Astrocyte (in vitro differentiated cells and primary cell): ENCODE measurements at regions not wholly inside any gene's neighbourhood (a gene's known extent, or its start where the extent isn't known, plus 50 kb on each side); places are given as distances from the start of the nearest gene placed in this dataset.

Experiments
- DNase-seq: peaks from one replicate; pipeline ENCODE4 v3.0.0-alpha.2; 2010; ENCODE audit warnings: low read depth
- FAIRE-seq: peaks from 2 replicates; lab custom pipeline; 2011; peaks lifted over from hg19 to GRCh38; lab: Jason Lieb, UNC
- H2AFZ ChIP-seq: 2 replicates; pipeline ENCODE4 v1.6.0; 2012; ENCODE audit warnings: low read depth, low read length, inconsistent platforms
- H3K27ac ChIP-seq: 2 replicates; pipeline ENCODE4 v1.5.1; 2011; ENCODE audit warnings: low read depth, low read length, inconsistent platforms
- H3K27me3 ChIP-seq: 2 replicates; pipeline ENCODE4 v1.6.0; 2011; ENCODE audit warnings: low read length, inconsistent platforms; ENCODE audit not compliant: insufficient read depth
- H3K36me3 ChIP-seq: 2 replicates; pipeline ENCODE4 v1.5.1; 2011; ENCODE audit warnings: low read length, inconsistent platforms; ENCODE audit not compliant: insufficient read depth
- H3K4me1 ChIP-seq: 2 replicates; pipeline ENCODE4 v1.5.1; 2011; ENCODE audit warnings: low read length, inconsistent platforms; ENCODE audit not compliant: insufficient read depth
- H3K4me2 ChIP-seq: 2 replicates; pipeline ENCODE4 v1.6.0; 2012; ENCODE audit warnings: low read length, inconsistent platforms
- H3K4me3 ChIP-seq: 2 replicates; pipeline ENCODE4 v1.5.1; 2011; ENCODE audit warnings: low read depth, mild to moderate bottlenecking, low read length, inconsistent platforms; ENCODE audit not compliant: insufficient read depth
- H3K79me2 ChIP-seq: 2 replicates; pipeline ENCODE4 v1.6.0; 2012; ENCODE audit warnings: mild to moderate bottlenecking, low read length, inconsistent platforms; ENCODE audit not compliant: insufficient read depth
- H3K9ac ChIP-seq: 2 replicates; pipeline ENCODE4 v1.6.0; 2012; ENCODE audit warnings: mild to moderate bottlenecking, low read length, inconsistent platforms
- H3K9me3 ChIP-seq: 2 replicates; pipeline ENCODE4 v1.5.1; 2012; ENCODE audit warnings: low read depth, mild to moderate bottlenecking, low read length, inconsistent platforms; ENCODE audit not compliant: insufficient read depth
- H4K20me1 ChIP-seq: 2 replicates; pipeline ENCODE4 v1.6.0; 2012; ENCODE audit warnings: low read length, inconsistent platforms; ENCODE audit not compliant: insufficient read depth
- H3K27ac Mint-ChIP-seq: one replicate; pipeline ENCODE4 v1.8.0; 2021; ENCODE audit warnings: mild to moderate bottlenecking, mixed read lengths; ENCODE audit not compliant: unreplicated experiment
- H3K27me3 Mint-ChIP-seq: one replicate; pipeline ENCODE4 v1.8.0; 2021; ENCODE audit warnings: low read depth, mixed read lengths; ENCODE audit not compliant: unreplicated experiment
- H3K36me3 Mint-ChIP-seq: one replicate; pipeline ENCODE4 v1.8.0; 2021; ENCODE audit warnings: low read depth, mixed read lengths; ENCODE audit not compliant: unreplicated experiment
- H3K4me1 Mint-ChIP-seq: one replicate; pipeline ENCODE4 v1.8.0; 2021; ENCODE audit warnings: low read depth, mixed read lengths; ENCODE audit not compliant: unreplicated experiment
- H3K4me3 Mint-ChIP-seq: one replicate; pipeline ENCODE4 v1.8.0; 2021; ENCODE audit warnings: mild to moderate bottlenecking, moderate library complexity, mixed read lengths; ENCODE audit not compliant: unreplicated experiment
- H3K9me3 Mint-ChIP-seq: one replicate; pipeline ENCODE4 v1.8.0; 2021; ENCODE audit warnings: mild to moderate bottlenecking, mixed read lengths; ENCODE audit not compliant: unreplicated experiment
- EZH2 ChIP-seq: IDR thresholded peaks from 2 replicates; pipeline ENCODE4 v1.6.1; 2012; ENCODE audit warnings: mild to moderate bottlenecking, low read length, inconsistent platforms; ENCODE audit not compliant: insufficient read depth
- TF ChIP-seq, protein P1 (sequence below): IDR thresholded peaks from 2 replicates; pipeline ENCODE4 v1.5.1; 2011; ENCODE audit warnings: low read depth, mild to moderate bottlenecking, inconsistent platforms, low read length, moderate library complexity; ENCODE audit not compliant: insufficient read depth

DNA sequence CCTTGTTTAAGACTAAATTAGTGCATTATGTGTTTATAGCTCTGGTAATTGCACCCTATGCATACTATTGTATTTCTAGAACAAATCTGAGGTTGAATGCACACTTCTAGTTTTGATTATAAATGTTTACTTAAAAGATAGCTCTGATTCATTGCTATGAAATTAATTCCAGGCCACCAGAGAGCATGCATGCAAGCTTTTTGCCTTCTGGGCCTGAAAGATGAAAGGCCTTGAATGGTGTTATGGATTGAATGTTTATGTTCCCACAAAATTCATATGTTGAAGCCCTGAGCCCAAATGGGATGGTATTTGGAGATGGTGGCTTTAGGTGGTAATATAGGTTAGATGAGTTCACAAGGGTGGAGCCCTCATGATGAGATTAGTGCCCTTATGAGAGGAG is 695.0 kb upstream of the MAP3K7 start:
- H3K9me3 ChIP-seq: no peaks in the 10 kb centered on the region
- TF ChIP-seq, protein P1, sequence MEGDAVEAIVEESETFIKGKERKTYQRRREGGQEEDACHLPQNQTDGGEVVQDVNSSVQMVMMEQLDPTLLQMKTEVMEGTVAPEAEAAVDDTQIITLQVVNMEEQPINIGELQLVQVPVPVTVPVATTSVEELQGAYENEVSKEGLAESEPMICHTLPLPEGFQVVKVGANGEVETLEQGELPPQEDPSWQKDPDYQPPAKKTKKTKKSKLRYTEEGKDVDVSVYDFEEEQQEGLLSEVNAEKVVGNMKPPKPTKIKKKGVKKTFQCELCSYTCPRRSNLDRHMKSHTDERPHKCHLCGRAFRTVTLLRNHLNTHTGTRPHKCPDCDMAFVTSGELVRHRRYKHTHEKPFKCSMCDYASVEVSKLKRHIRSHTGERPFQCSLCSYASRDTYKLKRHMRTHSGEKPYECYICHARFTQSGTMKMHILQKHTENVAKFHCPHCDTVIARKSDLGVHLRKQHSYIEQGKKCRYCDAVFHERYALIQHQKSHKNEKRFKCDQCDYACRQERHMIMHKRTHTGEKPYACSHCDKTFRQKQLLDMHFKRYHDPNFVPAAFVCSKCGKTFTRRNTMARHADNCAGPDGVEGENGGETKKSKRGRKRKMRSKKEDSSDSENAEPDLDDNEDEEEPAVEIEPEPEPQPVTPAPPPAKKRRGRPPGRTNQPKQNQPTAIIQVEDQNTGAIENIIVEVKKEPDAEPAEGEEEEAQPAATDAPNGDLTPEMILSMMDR: no peak
- TF ChIP-seq EZH2: no peak
- H3K27me3 ChIP-seq: no peaks in the 10 kb centered on the region
- no peaks in the 10 kb centered on the region for H4K20me1 ChIP-seq
- no peak overlapping the region for H3K4me2 ChIP-seq
- no peaks in the 10 kb centered on the region for H3K36me3 ChIP-seq
- H3K4me3 ChIP-seq: no peak overlapping the region
- H2AFZ ChIP-seq: no peak overlapping the region
- no peaks in the 10 kb centered on the region for H3K4me1 ChIP-seq
- Mint-ChIP-seq H3K27me3 (peaks cover 2% of the 10 kb centered on the region), H3K27ac (no peak overlapping the region), H3K4me3 (no peak overlapping the region), H3K4me1 (peaks cover 9% of the 10 kb centered on the region), H3K36me3 (no peaks in the 10 kb centered on the region), H3K9me3 (no peaks in the 10 kb centered on the region)
- DNase-seq (no peak), FAIRE-seq (no peak)
- H3K9ac ChIP-seq: no peak overlapping the region
- no peaks in the 10 kb centered on the region for H3K79me2 ChIP-seq
- H3K27ac ChIP-seq: no peak overlapping the region

DNA sequence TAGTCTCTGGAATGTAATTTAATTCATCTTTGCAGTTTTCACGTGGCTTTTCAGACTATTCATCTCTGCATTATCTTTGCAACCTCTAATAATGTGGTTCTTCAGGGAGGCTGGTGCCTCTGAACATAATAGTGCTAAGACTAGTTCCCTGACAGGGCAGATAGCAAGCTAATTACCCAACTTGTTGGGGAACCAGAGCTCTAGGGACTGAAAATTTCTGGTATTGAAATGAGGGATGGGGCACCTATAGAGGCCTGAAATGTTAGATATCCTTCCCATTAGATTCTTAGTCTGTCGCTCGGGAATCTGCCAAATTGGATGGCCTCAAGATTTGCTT is 693.6 kb upstream of the MAP3K7 start:
- Histone ChIP-seq H3K9ac (no peak overlapping the region), H3K36me3 (no peaks in the 10 kb centered on the region), H3K27me3 (no peaks in the 10 kb centered on the region), H3K27ac (no peak overlapping the region), H3K9me3 (no peaks in the 10 kb centered on the region), H3K4me1 (no peaks in the 10 kb centered on the region), H3K4me3 (no peak overlapping the region), H4K20me1 (no peaks in the 10 kb centered on the region), H2AFZ (no peak overlapping the region), H3K79me2 (no peaks in the 10 kb centered on the region), H3K4me2 (no peak overlapping the region)
- H3K27me3 Mint-ChIP-seq: peaks cover 2% of the 10 kb centered on the region
- TF ChIP-seq EZH2: no peak
- TF ChIP-seq, protein P1: no peak
- H3K9me3 Mint-ChIP-seq: no peaks in the 10 kb centered on the region
- H3K27ac Mint-ChIP-seq: no peak overlapping the region
- H3K4me3 Mint-ChIP-seq: no peak overlapping the region
- H3K4me1 Mint-ChIP-seq: peaks cover 9% of the 10 kb centered on the region
- no peak for FAIRE-seq
- no peak for DNase-seq
- no peaks in the 10 kb centered on the region for H3K36me3 Mint-ChIP-seq

DNA sequence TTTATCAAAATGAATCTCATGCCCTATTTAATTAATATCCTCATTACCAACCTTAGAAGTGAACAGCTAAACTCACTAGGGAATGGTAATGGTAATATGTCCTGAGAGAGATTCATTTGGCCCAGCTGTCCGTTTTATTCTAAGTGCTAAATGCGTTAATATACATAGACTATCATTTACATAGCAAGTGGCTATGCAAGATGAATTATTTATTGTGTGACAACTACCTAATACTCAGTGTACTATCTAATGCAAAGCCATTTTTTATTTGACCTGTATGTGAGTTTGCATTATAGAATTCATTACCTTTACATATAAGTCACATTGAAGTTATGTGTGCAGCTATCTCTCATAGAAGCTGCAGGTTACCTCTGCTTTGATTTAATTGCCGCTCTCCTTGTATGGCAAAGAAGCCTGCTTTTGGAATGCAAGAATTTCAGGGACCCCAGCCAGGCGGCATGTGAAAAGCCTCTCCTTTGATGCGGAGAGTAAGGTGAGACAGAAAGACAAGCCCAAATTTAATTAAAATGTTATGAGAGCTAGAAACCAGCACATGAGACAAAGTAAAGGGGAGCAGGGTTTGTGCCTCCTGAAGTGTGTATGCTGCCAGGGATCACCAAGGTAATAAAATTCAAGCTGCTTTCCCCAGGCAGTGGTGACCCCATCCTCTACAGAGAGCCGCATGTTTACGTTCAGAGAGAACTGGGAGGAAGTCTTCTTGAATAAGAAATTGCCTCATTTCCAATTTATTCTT is 693.0 kb upstream of the MAP3K7 start:
- no peak overlapping the region for H2AFZ ChIP-seq
- Mint-ChIP-seq H3K4me1 (peaks cover 9% of the 10 kb centered on the region), H3K36me3 (no peaks in the 10 kb centered on the region), H3K27me3 (no peaks in the 10 kb centered on the region), H3K9me3 (no peaks in the 10 kb centered on the region), H3K27ac (no peak overlapping the region), H3K4me3 (no peak overlapping the region)
- H4K20me1 ChIP-seq: no peaks in the 10 kb centered on the region
- H3K4me2 ChIP-seq: no peak overlapping the region
- H3K9ac ChIP-seq: no peak overlapping the region
- no peaks in the 10 kb centered on the region for H3K36me3 ChIP-seq
- H3K4me3 ChIP-seq: no peak overlapping the region
- no peaks in the 10 kb centered on the region for H3K4me1 ChIP-seq
- no peak for TF ChIP-seq EZH2
- TF ChIP-seq, protein P1: no peak
- no peaks in the 10 kb centered on the region for H3K9me3 ChIP-seq
- DNase-seq (no peak), FAIRE-seq (no peak)
- H3K27me3 ChIP-seq: no peaks in the 10 kb centered on the region
- H3K79me2 ChIP-seq: no peaks in the 10 kb centered on the region
- no peak overlapping the region for H3K27ac ChIP-seq
